Esophagus squamous epithelium (tissue), 4 donors: ENCODE measurements at regions not wholly inside any gene's neighbourhood (a gene's known extent, or its start where the extent isn't known, plus 50 kb on each side); places are given as distances from the start of the nearest gene placed in this dataset.

Experiments used
- POLR2A ChIP-seq, 4 donors: fragments of 450-650 bp; IDR thresholded peaks; one replicate each; pipeline ENCODE4 v1.6.1; 2017; ENCODE audit warnings: antibody characterized with exemption in 4 of 4, mild to moderate bottlenecking in 4 of 4, moderate library complexity in 3 of 4
- TF ChIP-seq, protein P1 (sequence below), 6 experiments: fragments of 450-650 bp in 4 of 6; fragments of 200-600 bp in 2 of 6; sonication (generic) in 2 of 6; IDR thresholded peaks; one replicate each; pipeline ENCODE4 v1.5.1; 2016 to 2019; ENCODE audit warnings: antibody characterized with exemption in 6 of 6, mild to moderate bottlenecking in 4 of 6, moderate library complexity in 4 of 6

DNA sequence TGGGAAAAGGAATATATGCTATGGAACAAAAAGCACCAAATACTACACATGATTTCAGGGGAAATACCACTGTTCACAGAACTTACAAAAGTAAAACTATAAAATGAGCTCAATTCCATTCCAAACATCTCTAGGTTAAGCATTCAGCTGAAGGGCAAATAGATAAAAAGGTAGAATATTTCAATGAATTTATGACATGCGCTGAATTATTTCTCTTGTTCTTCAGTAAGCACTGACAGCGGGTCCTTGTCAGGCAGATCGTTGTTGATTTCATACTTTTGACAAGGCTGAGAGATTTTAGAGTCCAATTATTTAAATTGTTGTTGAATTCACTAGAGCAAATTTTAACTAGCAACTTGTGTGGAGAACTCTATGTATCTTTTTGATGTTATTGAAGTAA, 449.6 kb downstream of the GUCY1A2 start:
- TF ChIP-seq, protein P1, sequence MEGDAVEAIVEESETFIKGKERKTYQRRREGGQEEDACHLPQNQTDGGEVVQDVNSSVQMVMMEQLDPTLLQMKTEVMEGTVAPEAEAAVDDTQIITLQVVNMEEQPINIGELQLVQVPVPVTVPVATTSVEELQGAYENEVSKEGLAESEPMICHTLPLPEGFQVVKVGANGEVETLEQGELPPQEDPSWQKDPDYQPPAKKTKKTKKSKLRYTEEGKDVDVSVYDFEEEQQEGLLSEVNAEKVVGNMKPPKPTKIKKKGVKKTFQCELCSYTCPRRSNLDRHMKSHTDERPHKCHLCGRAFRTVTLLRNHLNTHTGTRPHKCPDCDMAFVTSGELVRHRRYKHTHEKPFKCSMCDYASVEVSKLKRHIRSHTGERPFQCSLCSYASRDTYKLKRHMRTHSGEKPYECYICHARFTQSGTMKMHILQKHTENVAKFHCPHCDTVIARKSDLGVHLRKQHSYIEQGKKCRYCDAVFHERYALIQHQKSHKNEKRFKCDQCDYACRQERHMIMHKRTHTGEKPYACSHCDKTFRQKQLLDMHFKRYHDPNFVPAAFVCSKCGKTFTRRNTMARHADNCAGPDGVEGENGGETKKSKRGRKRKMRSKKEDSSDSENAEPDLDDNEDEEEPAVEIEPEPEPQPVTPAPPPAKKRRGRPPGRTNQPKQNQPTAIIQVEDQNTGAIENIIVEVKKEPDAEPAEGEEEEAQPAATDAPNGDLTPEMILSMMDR (IDR thresholded peaks at IDR 0.05) = no peak
- no peak for TF ChIP-seq POLR2A (IDR thresholded peaks at IDR 0.05)
